HEK293 (cell line): ENCODE measurements at regions not wholly inside any gene's neighbourhood (a gene's known extent, or its start where the extent isn't known, plus 50 kb on each side); places are given as distances from the start of the nearest gene placed in this dataset.

Source experiments
- CTCF ChIA-PET: fragments of 350-600 bp; formaldehyde crosslinking; extraction: SDS; loops from one replicate; lab custom pipeline; 2021; ENCODE audit warnings: antibody characterized with exemption; lab: Yijun Ruan, JAX
- POLR2A ChIA-PET: fragments of 300-600 bp; formaldehyde crosslinking; extraction: SDS; loops from one replicate; lab custom pipeline; 2020; ENCODE audit warnings: antibody characterized with exemption, inconsistent platforms; lab: Yijun Ruan, JAX
- H3K27ac ChIP-seq: fragments of 200-500 bp; sonication (Bioruptor generic); 2 replicates; pipeline ENCODE4 v1.5.1; 2014; ENCODE audit warnings: low read depth, low read length, control low read depth, inconsistent platforms; ENCODE audit errors: extremely low read depth
- H3K36me3 ChIP-seq, 2 experiments: fragments of 200-500 bp in 1 of 2; sonication (Bioruptor generic) in 1 of 2; 1 replicate in 1 of 2; 2 replicates in 1 of 2; pipeline ENCODE4 v1.5.1; 2014 to 2017; ENCODE audit warnings: inconsistent platforms in 2 of 2, low read length in 2 of 2; ENCODE audit not compliant: control insufficient read depth in 2 of 2, insufficient read depth in 1 of 2
- H3K4me1 ChIP-seq: fragments of 200-500 bp; sonication (Bioruptor generic); 2 replicates; pipeline ENCODE4 v1.5.1; 2014; ENCODE audit warnings: mild to moderate bottlenecking, low read length, inconsistent platforms; ENCODE audit not compliant: control insufficient read depth, insufficient read depth
- H3K4me3 ChIP-seq: 2 replicates; pipeline ENCODE4 v1.5.1; 2011; ENCODE audit warnings: low read depth, mild to moderate bottlenecking, control low read depth, low read length, moderate library complexity
- H3K9me3 ChIP-seq: fragments of 200-500 bp; sonication (Bioruptor generic); 2 replicates; pipeline ENCODE4 v1.5.1; 2014; ENCODE audit warnings: low read depth, low read length, inconsistent platforms; ENCODE audit not compliant: control insufficient read depth, insufficient read depth
- ATF2 ChIP-seq: fragments of 450-650 bp; formaldehyde crosslinking; IDR thresholded peaks from 2 replicates; pipeline ENCODE4 v1.5.1; 2016; ENCODE audit warnings: missing biosample characterization, missing genetic modification characterization, low read depth
- BCL11B ChIP-seq: fragments of 450-650 bp; formaldehyde crosslinking; IDR thresholded peaks from 2 replicates; pipeline ENCODE4 v1.5.1; 2016; ENCODE audit warnings: low read depth, missing biosample characterization, missing genetic modification characterization
- HOXC10 ChIP-seq: sonication (generic); formaldehyde crosslinking; IDR thresholded peaks from 2 replicates; pipeline ENCODE4 v1.8.1; 2023; ENCODE audit warnings: mild to moderate bottlenecking, missing genetic modification reagents
- HOXD13 ChIP-seq: sonication (generic); formaldehyde crosslinking; IDR thresholded peaks from 2 replicates; pipeline ENCODE4 v1.8.0; 2022; ENCODE audit warnings: missing genetic modification reagents, borderline replicate concordance
- KLF1 ChIP-seq: fragments of 450-650 bp; formaldehyde crosslinking; IDR thresholded peaks from 2 replicates; pipeline ENCODE4 v1.5.1; 2016; ENCODE audit warnings: missing biosample characterization, missing genetic modification characterization
- OVOL3 ChIP-seq: fragments of 450-650 bp; formaldehyde crosslinking; IDR thresholded peaks from 2 replicates; pipeline ENCODE4 v1.5.1; 2016; ENCODE audit warnings: missing biosample characterization, missing genetic modification characterization
- PATZ1 ChIP-seq: fragments of 450-650 bp; formaldehyde crosslinking; IDR thresholded peaks from 2 replicates; pipeline ENCODE4 v1.5.1; 2016; ENCODE audit warnings: missing biosample characterization, missing genetic modification characterization
- RBAK ChIP-seq: fragments of 450-650 bp; formaldehyde crosslinking; IDR thresholded peaks from 2 replicates; pipeline ENCODE4 v1.5.1; 2016; ENCODE audit warnings: missing biosample characterization, missing genetic modification characterization
- SALL2 ChIP-seq: fragments of 450-650 bp; formaldehyde crosslinking; IDR thresholded peaks from 2 replicates; pipeline ENCODE4 v1.5.0; 2017; ENCODE audit warnings: missing biosample characterization, mild to moderate bottlenecking, missing genetic modification characterization, borderline replicate concordance
- YY1 ChIP-seq: fragments of 450-650 bp; formaldehyde crosslinking; IDR thresholded peaks from 2 replicates; pipeline ENCODE4 v1.5.1; 2018; ENCODE audit warnings: missing biosample characterization, missing genetic modification characterization
- ZBTB21 ChIP-seq: fragments of 450-650 bp; formaldehyde crosslinking; IDR thresholded peaks from 2 replicates; pipeline ENCODE4 v1.5.1; 2017; ENCODE audit warnings: missing biosample characterization, missing genetic modification characterization
- ZBTB26 ChIP-seq: fragments of 450-650 bp; formaldehyde crosslinking; optimal IDR thresholded peaks from 2 replicates; pipeline ENCODE3; 2016; ENCODE audit warnings: missing biosample characterization, mild to moderate bottlenecking, missing genetic modification characterization
- ZBTB49 ChIP-seq: fragments of 450-650 bp; formaldehyde crosslinking; IDR thresholded peaks from 2 replicates; pipeline ENCODE4 v1.5.1; 2016; ENCODE audit warnings: missing biosample characterization, missing genetic modification characterization, low read depth
- ZNF138 ChIP-seq: fragments of 450-650 bp; formaldehyde crosslinking; IDR thresholded peaks from 2 replicates; pipeline ENCODE4 v1.5.1; 2016; ENCODE audit warnings: missing biosample characterization, missing genetic modification characterization, borderline replicate concordance
- ZNF19 ChIP-seq: fragments of 450-650 bp; formaldehyde crosslinking; IDR thresholded peaks from 2 replicates; pipeline ENCODE4; 2016; ENCODE audit warnings: missing biosample characterization, missing genetic modification characterization, low read depth
- ZNF292 ChIP-seq: fragments of 450-650 bp; formaldehyde crosslinking; IDR thresholded peaks from 2 replicates; pipeline ENCODE4 v1.5.1; 2016; ENCODE audit warnings: low read depth, missing biosample characterization, missing genetic modification characterization, borderline replicate concordance
- ZNF311 ChIP-seq: fragments of 450-650 bp; formaldehyde crosslinking; IDR thresholded peaks from 2 replicates; pipeline ENCODE4 v1.5.1; 2017; ENCODE audit warnings: missing biosample characterization, missing genetic modification characterization, borderline replicate concordance
- ZNF510 ChIP-seq: fragments of 450-650 bp; formaldehyde crosslinking; IDR thresholded peaks from 2 replicates; pipeline ENCODE4 v1.5.1; 2018; ENCODE audit warnings: mild to moderate bottlenecking, missing genetic modification characterization, missing biosample characterization; ENCODE audit not compliant: insufficient replicate concordance
- ZNF518A ChIP-seq: fragments of 450-650 bp; formaldehyde crosslinking; conservative IDR thresholded peaks from 2 replicates; pipeline ENCODE4 v1.5.1; 2016; ENCODE audit warnings: low read depth, missing biosample characterization, missing genetic modification characterization
- ZNF548 ChIP-seq: fragments of 450-650 bp; formaldehyde crosslinking; IDR thresholded peaks from 2 replicates; pipeline ENCODE4 v1.5.1; 2016; ENCODE audit warnings: missing biosample characterization, missing genetic modification characterization
- ZNF610 ChIP-seq: fragments of 450-650 bp; formaldehyde crosslinking; IDR thresholded peaks from 2 replicates; pipeline ENCODE4 v1.5.1; 2016; ENCODE audit warnings: missing biosample characterization, missing genetic modification characterization, borderline replicate concordance

- TF ChIP-seq ZBTB49 = no peak
- no peak for TF ChIP-seq ZBTB21 (tag by site-specific recombination)
- no peak for TF ChIP-seq RBAK (tag by site-specific recombination)
These were observed 477.1 kb upstream of the NEGR1 start (continued) for GRCh38 chr1:72759486-72759885.

- ChIA-PET POLR2A (no interaction called here), CTCF (no interaction called here)
- H3K4me1 ChIP-seq = no peaks in the 10 kb centered on the region
- no peak overlapping the region for H3K4me3 ChIP-seq
- TF ChIP-seq KLF1 (tag by site-specific recombination) (no peak), ZBTB21 (tag by site-specific recombination) (no peak), ZNF610 (no peak), ATF2 (tag by site-specific recombination) (no peak), ZNF292 (no peak), ZNF548 (tag by site-specific recombination) (no peak), SALL2 (no peak), ZNF138 (tag by site-specific recombination) (no peak), YY1 (tag by site-specific recombination) (no peak), ZBTB26 (tag by site-specific recombination) (no peak), BCL11B (tag by site-specific recombination) (no peak), ZNF510 (tag by site-specific recombination) (no peak)
- no peaks in the 10 kb centered on the region for H3K9me3 ChIP-seq
- H3K36me3 ChIP-seq = no peaks in the 10 kb centered on the region
- H3K27ac ChIP-seq = no peak overlapping the region
These were observed 475.5 kb upstream of the NEGR1 start for GRCh38 chr1:72757843-72758242.

- Histone ChIP-seq H3K9me3 (no peaks in the 10 kb centered on the region), H3K27ac (no peak overlapping the region), H3K36me3 (no peaks in the 10 kb centered on the region), H3K4me1 (no peaks in the 10 kb centered on the region), H3K4me3 (no peak overlapping the region)
- ChIA-PET POLR2A (no interaction called here), CTCF (no interaction called here)
- TF ChIP-seq ZNF19 (tag by site-specific recombination) (no peak), HOXC10 (no peak), ZNF518A (tag by site-specific recombination) (no peak), HOXD13 (no peak), PATZ1 (tag by site-specific recombination) (no peak), ZNF311 (tag by site-specific recombination) (no peak), OVOL3 (tag by site-specific recombination) (no peak)
These were observed 463.1 kb upstream of the NEGR1 start for GRCh38 chr1:72745413-72745812.
